ENCODE measurements at regions not wholly inside any gene's neighbourhood (a gene's known extent, or its start where the extent isn't known, plus 50 kb on each side); places are given as distances from the start of the nearest gene placed in this dataset.
A peak's percentile ranks its signal among the peaks of the same experiment; 100 is the strongest.

GRCh38 chr1:223006917-223007648, 136.0 kb downstream of the TLR5 start:
- 37% methylated on average over 9 of the region's 11 CpGs for WGBS (ENCODE audit: insufficient coverage)
- no peak overlapping the region for H3K4me3 ChIP-seq (ENCODE audit: low read length)
- DNase-seq, result peak; percentile 76
- H3K4me1 ChIP-seq (ENCODE audit: control insufficient read depth, insufficient read depth, low read length), result peaks cover 28% of the 10 kb centered on the region
- no peaks in the 10 kb centered on the region for H3K9me3 ChIP-seq (replicated peaks; ENCODE audit: control insufficient read depth, low read depth, low read length)
- H3K36me3 ChIP-seq (ENCODE audit: control insufficient read depth, insufficient read depth, low read length), result peaks cover 34% of the 10 kb centered on the region
- no peaks in the 10 kb centered on the region for H3K27me3 ChIP-seq (ENCODE audit: control insufficient read depth, insufficient read depth, low read length)
- H3K27ac ChIP-seq (ENCODE audit: low read length), result peak overlapping the region; percentile 78

GRCh38 chr1:223007935-223008334, 135.1 kb downstream of the TLR5 start:
- H3K4me1 ChIP-seq (ENCODE audit: control insufficient read depth, insufficient read depth, low read length), result peaks cover 28% of the 10 kb centered on the region
- no peaks in the 10 kb centered on the region for H3K27me3 ChIP-seq (ENCODE audit: control insufficient read depth, insufficient read depth, low read length)
- peaks cover 26% of the 10 kb centered on the region for H3K36me3 ChIP-seq (ENCODE audit: control insufficient read depth, insufficient read depth, low read length)
- no peak for DNase-seq
- H3K9me3 ChIP-seq (replicated peaks; ENCODE audit: control insufficient read depth, low read depth, low read length), result no peaks in the 10 kb centered on the region
- no peak overlapping the region for H3K4me3 ChIP-seq (ENCODE audit: low read length)
- peak overlapping the region; percentile 78 for H3K27ac ChIP-seq (ENCODE audit: low read length)
- 36% methylated on average over 2 of the region's 7 CpGs for WGBS (ENCODE audit: insufficient coverage)

- H3K4me3 ChIP-seq (ENCODE audit: low read length), result no peak overlapping the region
- WGBS (ENCODE audit: insufficient coverage), result no CpG with 5 or more reads among the region's 2 CpGs
- no peak overlapping the region for H3K27ac ChIP-seq (ENCODE audit: low read length)
- H3K27me3 ChIP-seq (ENCODE audit: control insufficient read depth, insufficient read depth, low read length), result no peaks in the 10 kb centered on the region
- H3K4me1 ChIP-seq (ENCODE audit: control insufficient read depth, insufficient read depth, low read length), result peaks cover 28% of the 10 kb centered on the region
- DNase-seq, result peak; percentile 70
- H3K36me3 ChIP-seq (ENCODE audit: control insufficient read depth, insufficient read depth, low read length), result peaks cover 17% of the 10 kb centered on the region
- H3K9me3 ChIP-seq (replicated peaks; ENCODE audit: control insufficient read depth, low read depth, low read length), result no peaks in the 10 kb centered on the region
These were observed 134.2 kb downstream of the TLR5 start for GRCh38 chr1:223008808-223009207.

- H3K27ac ChIP-seq (ENCODE audit: low read length), result no peak overlapping the region
- H3K4me1 ChIP-seq (ENCODE audit: control insufficient read depth, insufficient read depth, low read length), result peaks cover 28% of the 10 kb centered on the region
- H3K9me3 ChIP-seq (replicated peaks; ENCODE audit: control insufficient read depth, low read depth, low read length), result no peaks in the 10 kb centered on the region
- H3K36me3 ChIP-seq (ENCODE audit: control insufficient read depth, insufficient read depth, low read length), result peaks cover 11% of the 10 kb centered on the region
- WGBS (ENCODE audit: insufficient coverage), result no CpG with 5 or more reads among the region's 3 CpGs
- H3K27me3 ChIP-seq (ENCODE audit: control insufficient read depth, insufficient read depth, low read length), result no peaks in the 10 kb centered on the region
- DNase-seq, result no peak
- no peak overlapping the region for H3K4me3 ChIP-seq (ENCODE audit: low read length)
These were observed 133.6 kb downstream of the TLR5 start for GRCh38 chr1:223009406-223009805.

- Histone ChIP-seq H3K27ac (ENCODE audit: low read length) (peak overlapping the region; percentile 76), H3K4me3 (ENCODE audit: low read length) (no peak overlapping the region), H3K4me1 (ENCODE audit: control insufficient read depth, insufficient read depth, low read length) (peaks cover 16% of the 10 kb centered on the region), H3K27me3 (ENCODE audit: control insufficient read depth, insufficient read depth, low read length) (peaks cover 2% of the 10 kb centered on the region), H3K36me3 (ENCODE audit: control insufficient read depth, insufficient read depth, low read length) (no peaks in the 10 kb centered on the region), H3K9me3 (replicated peaks; ENCODE audit: control insufficient read depth, low read depth, low read length) (no peaks in the 10 kb centered on the region)
- 46% methylated on average over 4 of the region's 8 CpGs for WGBS (ENCODE audit: insufficient coverage)
- DNase-seq, result peak; percentile 66
These were observed 132.2 kb downstream of the TLR5 start for GRCh38 chr1:223010582-223011504.

GRCh38 chr1:223011505-223011856, 131.6 kb downstream of the TLR5 start:
- WGBS (ENCODE audit: insufficient coverage), result 70% methylated on average over 2 of the region's 5 CpGs
- no peaks in the 10 kb centered on the region for H3K9me3 ChIP-seq (replicated peaks; ENCODE audit: control insufficient read depth, low read depth, low read length)
- H3K4me1 ChIP-seq (ENCODE audit: control insufficient read depth, insufficient read depth, low read length), result peaks cover 18% of the 10 kb centered on the region
- no peaks in the 10 kb centered on the region for H3K36me3 ChIP-seq (ENCODE audit: control insufficient read depth, insufficient read depth, low read length)
- H3K4me3 ChIP-seq (ENCODE audit: low read length), result no peak overlapping the region
- DNase-seq, result no peak
- peak overlapping the region; percentile 76 for H3K27ac ChIP-seq (ENCODE audit: low read length)
- peaks cover 5% of the 10 kb centered on the region for H3K27me3 ChIP-seq (ENCODE audit: control insufficient read depth, insufficient read depth, low read length)

GRCh38 chr1:223012176-223012788, 130.8 kb downstream of the TLR5 start:
- Histone ChIP-seq H3K27me3 (ENCODE audit: control insufficient read depth, insufficient read depth, low read length) (peaks cover 7% of the 10 kb centered on the region), H3K27ac (ENCODE audit: low read length) (no peak overlapping the region), H3K4me1 (ENCODE audit: control insufficient read depth, insufficient read depth, low read length) (peaks cover 13% of the 10 kb centered on the region), H3K36me3 (ENCODE audit: control insufficient read depth, insufficient read depth, low read length) (no peaks in the 10 kb centered on the region), H3K4me3 (ENCODE audit: low read length) (no peak overlapping the region), H3K9me3 (replicated peaks; ENCODE audit: control insufficient read depth, low read depth, low read length) (no peaks in the 10 kb centered on the region)
- DNase-seq, result no peak
- WGBS (ENCODE audit: insufficient coverage), result 100% methylated on average over 3 of the region's 6 CpGs

GRCh38 chr1:223012938-223013337, 130.1 kb downstream of the TLR5 start:
- Histone ChIP-seq H3K27ac (ENCODE audit: low read length) (no peak overlapping the region), H3K4me3 (ENCODE audit: low read length) (no peak overlapping the region), H3K4me1 (ENCODE audit: control insufficient read depth, insufficient read depth, low read length) (peaks cover 11% of the 10 kb centered on the region), H3K36me3 (ENCODE audit: control insufficient read depth, insufficient read depth, low read length) (no peaks in the 10 kb centered on the region), H3K27me3 (ENCODE audit: control insufficient read depth, insufficient read depth, low read length) (peaks cover 8% of the 10 kb centered on the region), H3K9me3 (replicated peaks; ENCODE audit: control insufficient read depth, low read depth, low read length) (no peaks in the 10 kb centered on the region)
- WGBS (ENCODE audit: insufficient coverage), result 67% methylated on average over 1 of the region's 2 CpGs
- no peak for DNase-seq

GRCh38 chr1:223014142-223014873, 128.7 kb downstream of the TLR5 start:
- Histone ChIP-seq H3K4me3 (ENCODE audit: low read length) (no peak overlapping the region), H3K36me3 (ENCODE audit: control insufficient read depth, insufficient read depth, low read length) (no peaks in the 10 kb centered on the region), H3K27ac (ENCODE audit: low read length) (no peak overlapping the region), H3K9me3 (replicated peaks; ENCODE audit: control insufficient read depth, low read depth, low read length) (no peaks in the 10 kb centered on the region), H3K4me1 (ENCODE audit: control insufficient read depth, insufficient read depth, low read length) (peaks cover 11% of the 10 kb centered on the region), H3K27me3 (ENCODE audit: control insufficient read depth, insufficient read depth, low read length) (peaks cover 10% of the 10 kb centered on the region)
- WGBS (ENCODE audit: insufficient coverage), result no CpG with 5 or more reads among the region's 4 CpGs
- no peak for DNase-seq

Measured in muscle of leg (tissue), 3 donors.